CD4-positive, alpha-beta T cell (primary cell): ENCODE measurements at regions not wholly inside any gene's neighbourhood (a gene's known extent, or its start where the extent isn't known, plus 50 kb on each side); places are given as distances from the start of the nearest gene placed in this dataset.

Experiments
- ATAC-seq: fragments of 200-7000 bp; cut with Tn5 transposase; one replicate; pipeline ENCODE4 v1.10.0; 2022; ENCODE audit warnings: mild to moderate bottlenecking; ENCODE audit not compliant: poor library complexity
- CTCF ChIA-PET: fragments of 350-600 bp; sonication (Branson Sonifier 250); formaldehyde crosslinking; loops from one replicate; lab custom pipeline; 2021; ENCODE audit warnings: antibody characterized with exemption, inconsistent platforms; lab: Charles Lee
- POLR2A ChIA-PET: fragments of 350-600 bp; sonication (Branson Sonifier 250); formaldehyde crosslinking; loops from one replicate; lab custom pipeline; 2021; ENCODE audit warnings: antibody characterized with exemption, inconsistent platforms; lab: Charles Lee
- DNase-seq, 14 experiments: peaks; one replicate each; pipeline ENCODE4 v3.0.0-alpha.2; 2013 to 2020; ENCODE audit warnings: mixed read lengths in 2 of 14
- H3K27ac ChIP-seq, 2 donors: one replicate each; pipeline versions ENCODE4 v1.5.1 to v1.7.0; 2013; ENCODE audit warnings: low read length in 2 of 2, low read depth in 1 of 2, mild to moderate bottlenecking in 1 of 2
- H3K27me3 ChIP-seq, 2 experiments: 1 replicate in 1 of 2; 2 replicates in 1 of 2; pipeline versions ENCODE4 v1.6.1 to v1.7.0; 2013; ENCODE audit warnings: low read length in 2 of 2, control low read depth in 1 of 2, mild to moderate bottlenecking in 1 of 2, moderate library complexity in 1 of 2; ENCODE audit not compliant: insufficient read depth in 2 of 2, control insufficient read depth in 1 of 2
- H3K36me3 ChIP-seq: one replicate; pipeline ENCODE4 v1.6.1; 2013; ENCODE audit warnings: low read length, control low read depth; ENCODE audit not compliant: insufficient read depth
- H3K4me1 ChIP-seq: one replicate; pipeline ENCODE4 v1.6.1; 2013; ENCODE audit warnings: low read length, control low read depth; ENCODE audit not compliant: insufficient read depth
- H3K4me3 ChIP-seq: one replicate; pipeline ENCODE4 v1.5.1; 2013; ENCODE audit warnings: mild to moderate bottlenecking, low read length, moderate library complexity
- H3K9me3 ChIP-seq, 2 experiments: 1 replicate in 1 of 2; 2 replicates in 1 of 2; pipeline versions ENCODE4 v1.6.1 to v1.7.0; 2013; ENCODE audit warnings: low read length in 2 of 2, mild to moderate bottlenecking in 2 of 2, control low read depth in 1 of 2, moderate library complexity in 1 of 2; ENCODE audit not compliant: control insufficient read depth in 1 of 2, insufficient read depth in 1 of 2
- H3K27ac Mint-ChIP-seq: one replicate; pipeline ENCODE4 v1.8.0; 2020; ENCODE audit warnings: mixed read lengths
- H3K27me3 Mint-ChIP-seq: one replicate; pipeline ENCODE4 v1.8.0; 2021; ENCODE audit warnings: mixed read lengths
- H3K36me3 Mint-ChIP-seq: one replicate; pipeline ENCODE4 v1.8.0; 2021; ENCODE audit warnings: low read depth, mixed read lengths
- H3K4me1 Mint-ChIP-seq: one replicate; pipeline ENCODE4 v1.8.0; 2021; ENCODE audit warnings: low read depth, mixed read lengths
- H3K4me3 Mint-ChIP-seq: one replicate; pipeline ENCODE4 v1.8.0; 2020; ENCODE audit warnings: mild to moderate bottlenecking, mixed read lengths
- H3K9me3 Mint-ChIP-seq: one replicate; pipeline ENCODE4 v1.8.0; 2020; ENCODE audit warnings: mixed read lengths
- intact Hi-C, 2 experiments: fragments of 100-400 bp; cut with DNase I in 1 of 2; cut with micrococcal nuclease in 1 of 2; formaldehyde crosslinking; loops; one replicate each; pipeline versions ENCODE4 v1.15.1 to v1.9.0; 2023 to 2025; cut with DNase I, micrococcal nuclease
- TF ChIP-seq, protein P1 (sequence below): fragments of 200-600 bp; IDR thresholded peaks from one replicate; pipeline ENCODE4 v1.8.0; 2022; ENCODE audit warnings: antibody characterized with exemption, mild to moderate bottlenecking

DNA sequence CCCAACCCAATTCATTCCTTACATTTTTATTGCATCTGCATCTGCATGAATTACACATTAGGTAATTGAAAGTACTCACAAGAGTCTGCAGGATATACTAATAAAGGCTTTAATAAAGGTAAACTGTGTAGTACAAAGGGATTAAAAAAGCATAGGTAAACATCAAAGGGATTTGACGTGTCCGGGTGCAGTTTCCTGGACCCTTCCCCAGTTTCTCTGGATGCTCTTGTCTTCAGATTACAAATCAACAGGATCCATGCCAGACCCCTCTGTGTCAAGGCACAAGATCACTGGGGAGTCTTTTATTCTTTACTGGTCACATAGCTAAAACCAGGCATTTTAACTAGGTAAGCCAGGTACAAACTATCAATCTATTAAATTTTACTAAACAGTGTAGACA lies 177.2 kb upstream of the TYRP1 start:
- peaks cover 0 to 3% of the 10 kb centered on the region in 2 experiments for H3K9me3 ChIP-seq
- no peaks in the 10 kb centered on the region for H3K4me1 ChIP-seq
- Mint-ChIP-seq H3K4me3 (no peak overlapping the region), H3K9me3 (peaks cover 2% of the 10 kb centered on the region), H3K27ac (no peak overlapping the region), H3K27me3 (no peaks in the 10 kb centered on the region), H3K4me1 (no peaks in the 10 kb centered on the region), H3K36me3 (no peaks in the 10 kb centered on the region)
- intact Hi-C loops, result no loop called here
- H3K4me3 ChIP-seq, result no peak overlapping the region
- no peaks in the 10 kb centered on the region for H3K36me3 ChIP-seq
- H3K27ac ChIP-seq, result no peak overlapping the region
- ATAC-seq, result no peak
- H3K27me3 ChIP-seq, result no peaks in the 10 kb centered on the region
- POLR2A ChIA-PET, result no interaction called here
- TF ChIP-seq, protein P1, sequence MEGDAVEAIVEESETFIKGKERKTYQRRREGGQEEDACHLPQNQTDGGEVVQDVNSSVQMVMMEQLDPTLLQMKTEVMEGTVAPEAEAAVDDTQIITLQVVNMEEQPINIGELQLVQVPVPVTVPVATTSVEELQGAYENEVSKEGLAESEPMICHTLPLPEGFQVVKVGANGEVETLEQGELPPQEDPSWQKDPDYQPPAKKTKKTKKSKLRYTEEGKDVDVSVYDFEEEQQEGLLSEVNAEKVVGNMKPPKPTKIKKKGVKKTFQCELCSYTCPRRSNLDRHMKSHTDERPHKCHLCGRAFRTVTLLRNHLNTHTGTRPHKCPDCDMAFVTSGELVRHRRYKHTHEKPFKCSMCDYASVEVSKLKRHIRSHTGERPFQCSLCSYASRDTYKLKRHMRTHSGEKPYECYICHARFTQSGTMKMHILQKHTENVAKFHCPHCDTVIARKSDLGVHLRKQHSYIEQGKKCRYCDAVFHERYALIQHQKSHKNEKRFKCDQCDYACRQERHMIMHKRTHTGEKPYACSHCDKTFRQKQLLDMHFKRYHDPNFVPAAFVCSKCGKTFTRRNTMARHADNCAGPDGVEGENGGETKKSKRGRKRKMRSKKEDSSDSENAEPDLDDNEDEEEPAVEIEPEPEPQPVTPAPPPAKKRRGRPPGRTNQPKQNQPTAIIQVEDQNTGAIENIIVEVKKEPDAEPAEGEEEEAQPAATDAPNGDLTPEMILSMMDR, result no peak
- no peak for DNase-seq
- CTCF ChIA-PET, result no interaction called here

DNA sequence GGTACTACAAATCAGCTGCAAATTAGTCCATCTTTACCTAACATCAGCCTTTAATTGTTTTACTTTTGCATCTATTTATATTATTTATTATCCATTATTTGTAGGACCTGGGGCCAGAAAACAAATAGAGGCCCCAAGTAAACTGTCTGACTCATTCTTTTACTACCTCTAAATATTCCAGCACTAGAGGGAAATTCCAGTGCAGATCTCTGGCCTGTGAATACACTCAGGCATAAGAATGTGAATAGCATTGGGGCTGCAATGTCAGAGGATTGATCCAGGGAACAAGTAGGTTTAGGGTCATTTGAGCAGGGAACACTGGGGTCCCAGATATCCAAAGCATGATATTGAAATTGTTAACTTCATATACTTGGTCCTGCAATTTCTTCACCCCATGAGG lies 176.6 kb upstream of the TYRP1 start:
- no peaks in the 10 kb centered on the region for H3K27me3 ChIP-seq
- no peak overlapping the region for H3K27ac Mint-ChIP-seq
- intact Hi-C loops, result no loop called here
- H3K4me1 ChIP-seq, result no peaks in the 10 kb centered on the region
- DNase-seq (no peak), ATAC-seq (no peak)
- no peak overlapping the region for H3K4me3 Mint-ChIP-seq
- H3K9me3 Mint-ChIP-seq, result peaks cover 2% of the 10 kb centered on the region
- no peaks in the 10 kb centered on the region for H3K36me3 ChIP-seq
- TF ChIP-seq, protein P1, result no peak
- CTCF ChIA-PET, result no interaction called here
- no peak overlapping the region for H3K4me3 ChIP-seq
- H3K4me1 Mint-ChIP-seq, result no peaks in the 10 kb centered on the region
- POLR2A ChIA-PET, result no interaction called here
- H3K9me3 ChIP-seq, result peaks cover 0 to 3% of the 10 kb centered on the region in 2 experiments
- H3K36me3 Mint-ChIP-seq, result no peaks in the 10 kb centered on the region
- no peak overlapping the region for H3K27ac ChIP-seq
- no peaks in the 10 kb centered on the region for H3K27me3 Mint-ChIP-seq

DNA sequence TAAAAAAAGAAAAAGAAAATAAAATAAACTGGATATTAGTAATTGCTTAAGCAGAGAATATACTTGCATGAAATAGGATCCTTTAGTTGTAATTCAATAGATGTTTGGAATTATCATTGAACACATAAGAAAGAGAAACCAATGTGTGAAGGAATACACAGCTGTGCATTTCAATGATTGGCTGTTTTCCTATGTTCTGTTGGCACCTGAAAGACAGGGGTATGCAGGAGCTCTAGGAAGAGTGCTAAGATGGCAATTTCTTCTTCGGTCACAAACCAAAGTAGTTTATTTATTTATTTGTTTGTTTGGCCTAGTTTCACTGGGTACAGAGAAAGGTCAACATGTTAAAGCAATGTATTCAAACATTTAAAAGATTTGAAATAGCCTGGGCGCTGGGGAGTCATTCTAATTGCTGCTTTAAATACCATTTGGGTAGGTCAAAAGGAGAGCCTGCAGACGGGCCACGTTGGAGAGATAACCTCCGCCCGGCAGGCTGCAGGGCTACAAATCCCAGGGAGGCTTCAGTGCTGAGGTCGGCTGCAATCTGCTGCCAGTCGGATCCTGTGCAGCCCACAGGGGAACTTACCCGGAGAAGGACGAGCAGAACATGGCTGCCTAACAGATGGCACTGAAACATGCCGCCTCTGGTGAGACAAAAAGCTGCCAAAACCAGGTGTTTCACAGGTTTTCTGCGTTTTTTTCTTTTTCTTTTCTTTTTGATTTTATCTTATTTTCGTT lies 154.2 kb upstream of the TYRP1 start:
- no peak for DNase-seq
- H3K27ac Mint-ChIP-seq, result no peak overlapping the region
- H3K4me1 ChIP-seq, result no peaks in the 10 kb centered on the region
- no peak overlapping the region for H3K4me3 Mint-ChIP-seq
- ChIA-PET CTCF (no interaction called here), POLR2A (no interaction called here)
- H3K9me3 Mint-ChIP-seq, result peaks cover 7% of the 10 kb centered on the region
- H3K27me3 Mint-ChIP-seq, result no peaks in the 10 kb centered on the region
- H3K36me3 Mint-ChIP-seq, result no peaks in the 10 kb centered on the region
- no peak for ATAC-seq
- no peaks in the 10 kb centered on the region for H3K27me3 ChIP-seq
- no peak overlapping the region for H3K4me3 ChIP-seq
- intact Hi-C loops, result no loop called here
- TF ChIP-seq, protein P1, result no peak
- H3K27ac ChIP-seq, result no peak overlapping the region
- no peaks in the 10 kb centered on the region for H3K36me3 ChIP-seq
- no peaks in the 10 kb centered on the region for H3K4me1 Mint-ChIP-seq
- H3K9me3 ChIP-seq, result peaks cover 0 to 9% of the 10 kb centered on the region in 2 experiments
